ENCODE measurements at regions not wholly inside any gene's neighbourhood (a gene's known extent, or its start where the extent isn't known, plus 50 kb on each side); places are given as distances from the start of the nearest gene placed in this dataset.

DNA sequence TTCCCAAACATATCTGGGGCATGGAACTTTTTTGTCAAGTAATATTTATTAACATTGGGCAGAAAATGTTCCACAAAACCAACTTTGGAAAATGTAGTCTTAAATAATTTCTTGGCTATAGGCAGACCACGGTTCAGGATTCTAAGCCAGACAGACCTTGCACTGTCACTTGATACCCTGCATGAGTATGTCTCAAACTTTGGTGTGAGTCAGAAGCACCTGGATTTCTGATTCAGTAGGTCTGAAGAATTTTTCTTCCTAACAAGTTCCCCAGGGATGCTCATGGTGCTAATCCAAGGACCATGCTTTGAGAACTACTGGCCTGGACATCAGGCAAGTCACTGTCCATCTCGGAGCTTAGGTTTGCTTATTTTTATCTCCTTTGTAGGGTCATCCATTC lies 562.0 kb downstream of the PLPP3 start:
- no peak for TF ChIP-seq POLR2A (IDR thresholded peaks at IDR 0.05)
- TF ChIP-seq, protein P1, sequence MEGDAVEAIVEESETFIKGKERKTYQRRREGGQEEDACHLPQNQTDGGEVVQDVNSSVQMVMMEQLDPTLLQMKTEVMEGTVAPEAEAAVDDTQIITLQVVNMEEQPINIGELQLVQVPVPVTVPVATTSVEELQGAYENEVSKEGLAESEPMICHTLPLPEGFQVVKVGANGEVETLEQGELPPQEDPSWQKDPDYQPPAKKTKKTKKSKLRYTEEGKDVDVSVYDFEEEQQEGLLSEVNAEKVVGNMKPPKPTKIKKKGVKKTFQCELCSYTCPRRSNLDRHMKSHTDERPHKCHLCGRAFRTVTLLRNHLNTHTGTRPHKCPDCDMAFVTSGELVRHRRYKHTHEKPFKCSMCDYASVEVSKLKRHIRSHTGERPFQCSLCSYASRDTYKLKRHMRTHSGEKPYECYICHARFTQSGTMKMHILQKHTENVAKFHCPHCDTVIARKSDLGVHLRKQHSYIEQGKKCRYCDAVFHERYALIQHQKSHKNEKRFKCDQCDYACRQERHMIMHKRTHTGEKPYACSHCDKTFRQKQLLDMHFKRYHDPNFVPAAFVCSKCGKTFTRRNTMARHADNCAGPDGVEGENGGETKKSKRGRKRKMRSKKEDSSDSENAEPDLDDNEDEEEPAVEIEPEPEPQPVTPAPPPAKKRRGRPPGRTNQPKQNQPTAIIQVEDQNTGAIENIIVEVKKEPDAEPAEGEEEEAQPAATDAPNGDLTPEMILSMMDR (IDR thresholded peaks at IDR 0.05) = no peak
- TF ChIP-seq EP300 (IDR thresholded peaks at IDR 0.05) = no peak

All from tibial nerve (tissue), 4 donors.